Activated CD4-positive, alpha-beta T cell treated with anti-CD3 and anti-CD28 coated beads, Interleukin-2, amount 50 U/mL, for 24 hours (primary cell): ENCODE measurements at regions not wholly inside any gene's neighbourhood (a gene's known extent, or its start where the extent isn't known, plus 50 kb on each side); places are given as distances from the start of the nearest gene placed in this dataset.

Experiments
- DNase-seq, 2 donors: peaks; one replicate each; pipeline ENCODE4 v3.0.0-alpha.2; 2020; ENCODE audit warnings: low read depth in 1 of 2, low spot score in 1 of 2

GRCh38 chr15:47824147-47824546, 106.8 kb downstream of the SEMA6D start:
- no peak for DNase-seq

- DNase-seq = no peak
These were observed 112.4 kb downstream of the SEMA6D start for GRCh38 chr15:47829667-47830066.

- no peak for DNase-seq
These were observed 116.8 kb downstream of the SEMA6D start for GRCh38 chr15:47834093-47834492.

- DNase-seq = no peak
These were observed 122.0 kb downstream of the SEMA6D start for GRCh38 chr15:47839233-47839825.

GRCh38 chr15:47843124-47843663, 125.9 kb downstream of the SEMA6D start:
- no peak for DNase-seq

GRCh38 chr15:47844437-47844836, 127.1 kb downstream of the SEMA6D start:
- no peak for DNase-seq

- no peak for DNase-seq
These were observed 129.0 kb downstream of the SEMA6D start for GRCh38 chr15:47846128-47846868.

- DNase-seq = no peak
These were observed 129.6 kb downstream of the SEMA6D start for GRCh38 chr15:47846876-47847275.

- no peak for DNase-seq
These were observed 138.8 kb downstream of the SEMA6D start for GRCh38 chr15:47856071-47856470.

GRCh38 chr15:47857014-47857775, 139.9 kb downstream of the SEMA6D start:
- DNase-seq = no peak

- DNase-seq = no peak
These were observed 140.5 kb downstream of the SEMA6D start for GRCh38 chr15:47857776-47858167.

- DNase-seq = no peak
These were observed 144.0 kb downstream of the SEMA6D start for GRCh38 chr15:47861111-47861903.

GRCh38 chr15:47862402-47862801, 145.1 kb downstream of the SEMA6D start:
- no peak for DNase-seq

- DNase-seq = no peak
These were observed 149.1 kb downstream of the SEMA6D start for GRCh38 chr15:47866446-47866845.

- no peak for DNase-seq
These were observed 153.1 kb downstream of the SEMA6D start for GRCh38 chr15:47870300-47870955.

GRCh38 chr15:47870956-47871625, 153.8 kb downstream of the SEMA6D start:
- no peak for DNase-seq

- DNase-seq = no peak
These were observed 154.9 kb downstream of the SEMA6D start for GRCh38 chr15:47872208-47872607.

GRCh38 chr15:47872869-47873432, 155.6 kb downstream of the SEMA6D start:
- DNase-seq = no peak

- DNase-seq = no peak
These were observed 159.7 kb downstream of the SEMA6D start for GRCh38 chr15:47876986-47877385.

- DNase-seq = no peak
These were observed 160.5 kb downstream of the SEMA6D start for GRCh38 chr15:47877836-47878235.
